ENCODE measurements at regions not wholly inside any gene's neighbourhood (a gene's known extent, or its start where the extent isn't known, plus 50 kb on each side); places are given as distances from the start of the nearest gene placed in this dataset.

- no peak overlapping the region for H3K4me3 Mint-ChIP-seq
- H3K36me3 Mint-ChIP-seq = no peaks in the 10 kb centered on the region
- no peak for ATAC-seq
- H3K9me3 Mint-ChIP-seq = no peaks in the 10 kb centered on the region
- ChIA-PET POLR2A (no interaction called here), CTCF (no interaction called here)
- H3K27me3 Mint-ChIP-seq (ENCODE audit: low read depth) = no peaks in the 10 kb centered on the region
- H3K4me1 Mint-ChIP-seq = no peaks in the 10 kb centered on the region
- 0 out of 2 replicates have a peak overlapping the region, but pooled peaks have one; percentile 43 for H3K27ac Mint-ChIP-seq
- no peak for DNase-seq (ENCODE audit: low spot score)
- TF ChIP-seq NFE2L1 (CRISPR knock-in tag; IDR thresholded peaks at IDR 0.05) = no peak
- TF ChIP-seq ZNF512 (CRISPR knock-in tag; IDR thresholded peaks at IDR 0.05; ENCODE audit: borderline replicate concordance) = no peak
- TF ChIP-seq, protein P1, sequence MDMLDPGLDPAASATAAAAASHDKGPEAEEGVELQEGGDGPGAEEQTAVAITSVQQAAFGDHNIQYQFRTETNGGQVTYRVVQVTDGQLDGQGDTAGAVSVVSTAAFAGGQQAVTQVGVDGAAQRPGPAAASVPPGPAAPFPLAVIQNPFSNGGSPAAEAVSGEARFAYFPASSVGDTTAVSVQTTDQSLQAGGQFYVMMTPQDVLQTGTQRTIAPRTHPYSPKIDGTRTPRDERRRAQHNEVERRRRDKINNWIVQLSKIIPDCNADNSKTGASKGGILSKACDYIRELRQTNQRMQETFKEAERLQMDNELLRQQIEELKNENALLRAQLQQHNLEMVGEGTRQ (CRISPR knock-in tag; IDR thresholded peaks at IDR 0.05) = no peak
- TF ChIP-seq, protein P2, sequence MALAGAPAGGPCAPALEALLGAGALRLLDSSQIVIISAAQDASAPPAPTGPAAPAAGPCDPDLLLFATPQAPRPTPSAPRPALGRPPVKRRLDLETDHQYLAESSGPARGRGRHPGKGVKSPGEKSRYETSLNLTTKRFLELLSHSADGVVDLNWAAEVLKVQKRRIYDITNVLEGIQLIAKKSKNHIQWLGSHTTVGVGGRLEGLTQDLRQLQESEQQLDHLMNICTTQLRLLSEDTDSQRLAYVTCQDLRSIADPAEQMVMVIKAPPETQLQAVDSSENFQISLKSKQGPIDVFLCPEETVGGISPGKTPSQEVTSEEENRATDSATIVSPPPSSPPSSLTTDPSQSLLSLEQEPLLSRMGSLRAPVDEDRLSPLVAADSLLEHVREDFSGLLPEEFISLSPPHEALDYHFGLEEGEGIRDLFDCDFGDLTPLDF (CRISPR knock-in tag; IDR thresholded peaks at IDR 0.05) = no peak
- TF ChIP-seq, protein P3, sequence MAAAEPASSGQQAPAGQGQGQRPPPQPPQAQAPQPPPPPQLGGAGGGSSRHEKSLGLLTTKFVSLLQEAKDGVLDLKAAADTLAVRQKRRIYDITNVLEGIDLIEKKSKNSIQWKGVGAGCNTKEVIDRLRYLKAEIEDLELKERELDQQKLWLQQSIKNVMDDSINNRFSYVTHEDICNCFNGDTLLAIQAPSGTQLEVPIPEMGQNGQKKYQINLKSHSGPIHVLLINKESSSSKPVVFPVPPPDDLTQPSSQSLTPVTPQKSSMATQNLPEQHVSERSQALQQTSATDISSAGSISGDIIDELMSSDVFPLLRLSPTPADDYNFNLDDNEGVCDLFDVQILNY (CRISPR knock-in tag; IDR thresholded peaks at IDR 0.05) = no peak
- no peak for TF ChIP-seq ETV6 (CRISPR knock-in tag; IDR thresholded peaks at IDR 0.05)
- no peak for TF ChIP-seq ZNF396 (CRISPR knock-in tag; IDR thresholded peaks at IDR 0.05; ENCODE audit: borderline replicate concordance)
- TF ChIP-seq ZNF423 (CRISPR knock-in tag; IDR thresholded peaks at IDR 0.05) = no peak
- no peak for TF ChIP-seq ARID4B (CRISPR knock-in tag; IDR thresholded peaks at IDR 0.05; ENCODE audit: borderline replicate concordance)
- TF ChIP-seq JUN (CRISPR knock-in tag; IDR thresholded peaks at IDR 0.05) = no peak
- TF ChIP-seq AFF4 (CRISPR knock-in tag; IDR thresholded peaks at IDR 0.05; ENCODE audit: borderline replicate concordance) = no peak
- TF ChIP-seq OVOL2 (CRISPR knock-in tag; IDR thresholded peaks at IDR 0.05; ENCODE audit: borderline replicate concordance) = no peak
- no peak for TF ChIP-seq ATF1 (CRISPR knock-in tag; IDR thresholded peaks at IDR 0.05)
- TF ChIP-seq ZNF121 (CRISPR knock-in tag; IDR thresholded peaks at IDR 0.05) = no peak
- TF ChIP-seq HMGA2 (CRISPR knock-in tag; IDR thresholded peaks at IDR 0.05) = no peak
- TF ChIP-seq, protein P4, sequence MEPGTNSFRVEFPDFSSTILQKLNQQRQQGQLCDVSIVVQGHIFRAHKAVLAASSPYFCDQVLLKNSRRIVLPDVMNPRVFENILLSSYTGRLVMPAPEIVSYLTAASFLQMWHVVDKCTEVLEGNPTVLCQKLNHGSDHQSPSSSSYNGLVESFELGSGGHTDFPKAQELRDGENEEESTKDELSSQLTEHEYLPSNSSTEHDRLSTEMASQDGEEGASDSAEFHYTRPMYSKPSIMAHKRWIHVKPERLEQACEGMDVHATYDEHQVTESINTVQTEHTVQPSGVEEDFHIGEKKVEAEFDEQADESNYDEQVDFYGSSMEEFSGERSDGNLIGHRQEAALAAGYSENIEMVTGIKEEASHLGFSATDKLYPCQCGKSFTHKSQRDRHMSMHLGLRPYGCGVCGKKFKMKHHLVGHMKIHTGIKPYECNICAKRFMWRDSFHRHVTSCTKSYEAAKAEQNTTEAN (CRISPR knock-in tag; IDR thresholded peaks at IDR 0.05) = no peak
- no peak for TF ChIP-seq MAX (CRISPR knock-in tag; IDR thresholded peaks at IDR 0.05)
- no peak for TF ChIP-seq ZNF219 (CRISPR knock-in tag; IDR thresholded peaks at IDR 0.05; ENCODE audit: borderline replicate concordance)
Measured at GRCh38 chrX:13263560-13264251, 56.1 kb downstream of the ATXN3L start.

Measured in WTC11 (cell line).